WTC11 (cell line): ENCODE measurements at regions not wholly inside any gene's neighbourhood (a gene's known extent, or its start where the extent isn't known, plus 50 kb on each side); places are given as distances from the start of the nearest gene placed in this dataset.

Experiments
- NR3C1 ChIP-seq: sonication (generic); formaldehyde crosslinking; conservative IDR thresholded peaks from 2 replicates; pipeline ENCODE4 v1.8.1; 2023; ENCODE audit warnings: low read depth, mild to moderate bottlenecking, missing genetic modification reagents
- TCF7 ChIP-seq: sonication (generic); formaldehyde crosslinking; IDR thresholded peaks from 2 replicates; pipeline ENCODE4 v1.8.0; 2022; ENCODE audit warnings: mild to moderate bottlenecking, low read depth, missing genetic modification reagents, moderate library complexity
- TF ChIP-seq, protein P1 (sequence below): fragments of 200-600 bp; IDR thresholded peaks from 2 replicates; pipeline ENCODE4 v1.8.0; 2022; ENCODE audit warnings: antibody characterized with exemption
- TF ChIP-seq, protein P2 (sequence below): sonication (generic); formaldehyde crosslinking; conservative IDR thresholded peaks from 2 replicates; pipeline ENCODE4 v1.8.1; 2022; ENCODE audit warnings: mild to moderate bottlenecking, missing genetic modification reagents

DNA sequence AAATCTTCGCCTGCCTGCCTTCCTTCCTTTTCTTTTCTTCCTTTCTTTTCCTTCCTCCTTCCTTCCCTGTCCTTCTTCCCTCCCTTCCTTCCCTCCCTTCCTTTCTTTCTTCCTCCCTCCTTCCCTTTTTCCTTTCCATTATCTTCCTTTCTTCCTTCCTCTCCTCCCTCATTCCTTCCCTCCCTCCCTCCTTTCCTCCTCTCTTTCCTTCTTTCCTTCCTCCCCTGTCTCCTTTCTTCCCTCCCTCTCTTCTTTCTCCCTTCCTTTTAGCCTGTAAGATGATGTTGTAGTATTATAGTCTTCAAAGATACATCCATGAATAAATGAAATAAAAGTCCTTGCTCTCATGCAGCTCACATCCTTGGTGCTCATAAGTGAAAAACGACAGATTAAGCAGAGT, 539.3 kb downstream of the RBFOX1 start:
- TF ChIP-seq, protein P1, sequence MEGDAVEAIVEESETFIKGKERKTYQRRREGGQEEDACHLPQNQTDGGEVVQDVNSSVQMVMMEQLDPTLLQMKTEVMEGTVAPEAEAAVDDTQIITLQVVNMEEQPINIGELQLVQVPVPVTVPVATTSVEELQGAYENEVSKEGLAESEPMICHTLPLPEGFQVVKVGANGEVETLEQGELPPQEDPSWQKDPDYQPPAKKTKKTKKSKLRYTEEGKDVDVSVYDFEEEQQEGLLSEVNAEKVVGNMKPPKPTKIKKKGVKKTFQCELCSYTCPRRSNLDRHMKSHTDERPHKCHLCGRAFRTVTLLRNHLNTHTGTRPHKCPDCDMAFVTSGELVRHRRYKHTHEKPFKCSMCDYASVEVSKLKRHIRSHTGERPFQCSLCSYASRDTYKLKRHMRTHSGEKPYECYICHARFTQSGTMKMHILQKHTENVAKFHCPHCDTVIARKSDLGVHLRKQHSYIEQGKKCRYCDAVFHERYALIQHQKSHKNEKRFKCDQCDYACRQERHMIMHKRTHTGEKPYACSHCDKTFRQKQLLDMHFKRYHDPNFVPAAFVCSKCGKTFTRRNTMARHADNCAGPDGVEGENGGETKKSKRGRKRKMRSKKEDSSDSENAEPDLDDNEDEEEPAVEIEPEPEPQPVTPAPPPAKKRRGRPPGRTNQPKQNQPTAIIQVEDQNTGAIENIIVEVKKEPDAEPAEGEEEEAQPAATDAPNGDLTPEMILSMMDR, result no peak
- no peak for TF ChIP-seq TCF7
- TF ChIP-seq NR3C1 (CRISPR knock-in tag), result no peak
- TF ChIP-seq, protein P2, sequence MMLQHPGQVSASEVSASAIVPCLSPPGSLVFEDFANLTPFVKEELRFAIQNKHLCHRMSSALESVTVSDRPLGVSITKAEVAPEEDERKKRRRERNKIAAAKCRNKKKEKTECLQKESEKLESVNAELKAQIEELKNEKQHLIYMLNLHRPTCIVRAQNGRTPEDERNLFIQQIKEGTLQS (CRISPR knock-in tag), result no peak
